ENCODE measurements at regions not wholly inside any gene's neighbourhood (a gene's known extent, or its start where the extent isn't known, plus 50 kb on each side); places are given as distances from the start of the nearest gene placed in this dataset.

- intact Hi-C loops (cut with micrococcal nuclease; ENCODE audit: unreplicated experiment) (no loop called here), in situ Hi-C loops (cut with HindIII; ENCODE audit: extremely low pct_ligation_motif_present, low pct_unique_long_range_greater_than_20kb) (no loop called here)
- Histone ChIP-seq H3K27me3 (ENCODE audit: control insufficient read depth in 1 of 2, insufficient read depth in 2 of 2, low read length in 2 of 2) (no peaks in the 10 kb centered on the region), H3K4me2 (ENCODE audit: low read depth, low read length) (no peak overlapping the region), H3K27ac (ENCODE audit: extremely low read length, insufficient read depth, low read length) (no peak overlapping the region), H3K36me3 (replicated peaks in 1 of 2; ENCODE audit: control insufficient read depth in 1 of 2, insufficient read depth in 2 of 2, low read length in 2 of 2) (no peaks in the 10 kb centered on the region), H3K9me3 (ENCODE audit: low read length) (no peaks in the 10 kb centered on the region), H3K9ac (ENCODE audit: insufficient read depth, low read depth, low read length) (no peak overlapping the region), H3K4me1 (ENCODE audit: insufficient read depth, low read length) (no peaks in the 10 kb centered on the region), H3K79me2 (ENCODE audit: insufficient read depth, low read length) (no peaks in the 10 kb centered on the region), H4K20me1 (ENCODE audit: insufficient read depth, low read length) (no peaks in the 10 kb centered on the region), H2AFZ (ENCODE audit: low read length) (no peak overlapping the region), H3K4me3 (replicated peaks in 1 of 3; ENCODE audit: insufficient read depth in 1 of 3, low read depth in 2 of 3, low read length in 3 of 3) (no peak overlapping the region)
- ChIA-PET POLR2A (no interaction called here), CTCF (ENCODE audit: low intra/inter-chr PET ratio, low total read pairs) (no interaction called here)
- no TSS peak for BruUV-seq (replicated peaks)
- no peak for FAIRE-seq
- ATAC-seq: no peak
- DNase-seq (ENCODE audit: low spot score): no peak
- TF ChIP-seq HDAC1 (CRISPR knock-in tag; IDR thresholded peaks at IDR 0.05) (no peak), ZNF614 (CRISPR knock-in tag; IDR thresholded peaks at IDR 0.05; ENCODE audit: borderline replicate concordance) (no peak), RNF219 (CRISPR knock-in tag; IDR thresholded peaks at IDR 0.05) (no peak), POLR2AphosphoS5 (IDR thresholded peaks at IDR 0.05; ENCODE audit: low read depth, low read length) (no peak)
- 96% methylated on average over 1 of the region's 1 CpG for WGBS (ENCODE audit: low lambda C conversion rate)
Observed at GRCh38 chr5:77151501-77151900, 59.0 kb upstream of the PDE8B start.

DNA sequence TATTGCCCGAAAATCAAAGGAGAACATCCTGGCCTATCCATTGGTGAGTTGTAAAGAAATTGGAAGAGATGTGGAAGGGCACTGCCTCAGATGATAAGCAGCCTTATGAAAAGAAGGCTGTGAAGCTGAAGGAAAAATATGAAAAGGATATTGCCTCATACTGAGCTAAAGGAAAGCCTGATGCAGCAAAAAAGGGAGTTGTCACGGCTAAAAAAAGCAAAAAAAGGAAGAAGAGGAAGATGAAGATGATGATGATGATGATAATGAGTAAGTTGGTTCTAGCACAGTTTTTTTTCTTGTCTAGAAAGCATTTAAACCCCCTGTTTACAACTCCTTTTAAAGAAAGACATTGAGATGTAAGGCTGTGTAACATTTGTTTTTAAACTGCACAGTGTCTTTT, 59.8 kb upstream of the ZBED3 start:
- no peak for ATAC-seq
- CTCF ChIA-PET (ENCODE audit: low intra/inter-chr PET ratio, low total read pairs): no interaction called here
- intact Hi-C loops (cut with micrococcal nuclease; ENCODE audit: unreplicated experiment): no loop called here

More for the DNA sequence above, 59.8 kb upstream of the ZBED3 start:
- H2AFZ ChIP-seq (ENCODE audit: low read length): no peak overlapping the region
- no peaks in the 10 kb centered on the region for H3K9me3 ChIP-seq (ENCODE audit: low read length)
- POLR2A ChIA-PET: no interaction called here
- H3K4me1 ChIP-seq (ENCODE audit: insufficient read depth, low read length): no peaks in the 10 kb centered on the region
- H3K4me3 ChIP-seq (replicated peaks in 1 of 3; ENCODE audit: insufficient read depth in 1 of 3, low read depth in 2 of 3, low read length in 3 of 3): no peak overlapping the region
- no peak overlapping the region for H3K27ac ChIP-seq (ENCODE audit: extremely low read length, insufficient read depth, low read length)
- 88% methylated on average over 2 of the region's 2 CpGs for WGBS (ENCODE audit: low lambda C conversion rate)
- no peaks in the 10 kb centered on the region for H3K79me2 ChIP-seq (ENCODE audit: insufficient read depth, low read length)
- DNase-seq (ENCODE audit: low spot score): no peak
- TF ChIP-seq ZFP90 (CRISPR knock-in tag; IDR thresholded peaks at IDR 0.05; ENCODE audit: borderline replicate concordance): no peak
- no peak overlapping the region for H3K9ac ChIP-seq (ENCODE audit: insufficient read depth, low read depth, low read length)
- FAIRE-seq: no peak
- in situ Hi-C loops (cut with HindIII; ENCODE audit: extremely low pct_ligation_motif_present, low pct_unique_long_range_greater_than_20kb): no loop called here
- no TSS peak for BruUV-seq (replicated peaks)
- no peaks in the 10 kb centered on the region for H3K27me3 ChIP-seq (ENCODE audit: control insufficient read depth in 1 of 2, insufficient read depth in 2 of 2, low read length in 2 of 2)
- no peaks in the 10 kb centered on the region for H4K20me1 ChIP-seq (ENCODE audit: insufficient read depth, low read length)
- no peak overlapping the region for H3K4me2 ChIP-seq (ENCODE audit: low read depth, low read length)
- H3K36me3 ChIP-seq (replicated peaks in 1 of 2; ENCODE audit: control insufficient read depth in 1 of 2, insufficient read depth in 2 of 2, low read length in 2 of 2): no peaks in the 10 kb centered on the region
